ENCODE measurements at regions not wholly inside any gene's neighbourhood (a gene's known extent, or its start where the extent isn't known, plus 50 kb on each side); places are given as distances from the start of the nearest gene placed in this dataset.

GRCh38 chr13:109939838-109940237, 153.5 kb upstream of the IRS2 start:
- TF ChIP-seq CTCF (conservative IDR thresholded peaks at IDR 0.05; ENCODE audit: low read length) (no peak), EZH2phosphoT487 (IDR thresholded peaks at IDR 0.05; ENCODE audit: borderline replicate concordance, low read depth, low read length) (no peak)
